ENCODE measurements at regions not wholly inside any gene's neighbourhood (a gene's known extent, or its start where the extent isn't known, plus 50 kb on each side); places are given as distances from the start of the nearest gene placed in this dataset.

- intact Hi-C loops (cut with DNase I) = loop anchor here in 1 of 2 donors (10.0 kb wide), 1 partner anchor 144 kb away; no protein-coding TSS in a partner anchor
- DNase-seq (no peak), ATAC-seq (no peak)
- Histone ChIP-seq H3K4me3 (no peak overlapping the region), H3K4me1 (peaks cover 7% of the 10 kb centered on the region), H3K27me3 (ENCODE audit: insufficient read depth in 3 of 3, low read length in 2 of 3) (no peaks in the 10 kb centered on the region), H3K9me3 (no peaks in the 10 kb centered on the region), H3K27ac (no peak overlapping the region), H3K36me3 (ENCODE audit: insufficient read depth in 1 of 2, low read depth in 1 of 2) (no peaks in the 10 kb centered on the region)
- TF ChIP-seq, protein P1, sequence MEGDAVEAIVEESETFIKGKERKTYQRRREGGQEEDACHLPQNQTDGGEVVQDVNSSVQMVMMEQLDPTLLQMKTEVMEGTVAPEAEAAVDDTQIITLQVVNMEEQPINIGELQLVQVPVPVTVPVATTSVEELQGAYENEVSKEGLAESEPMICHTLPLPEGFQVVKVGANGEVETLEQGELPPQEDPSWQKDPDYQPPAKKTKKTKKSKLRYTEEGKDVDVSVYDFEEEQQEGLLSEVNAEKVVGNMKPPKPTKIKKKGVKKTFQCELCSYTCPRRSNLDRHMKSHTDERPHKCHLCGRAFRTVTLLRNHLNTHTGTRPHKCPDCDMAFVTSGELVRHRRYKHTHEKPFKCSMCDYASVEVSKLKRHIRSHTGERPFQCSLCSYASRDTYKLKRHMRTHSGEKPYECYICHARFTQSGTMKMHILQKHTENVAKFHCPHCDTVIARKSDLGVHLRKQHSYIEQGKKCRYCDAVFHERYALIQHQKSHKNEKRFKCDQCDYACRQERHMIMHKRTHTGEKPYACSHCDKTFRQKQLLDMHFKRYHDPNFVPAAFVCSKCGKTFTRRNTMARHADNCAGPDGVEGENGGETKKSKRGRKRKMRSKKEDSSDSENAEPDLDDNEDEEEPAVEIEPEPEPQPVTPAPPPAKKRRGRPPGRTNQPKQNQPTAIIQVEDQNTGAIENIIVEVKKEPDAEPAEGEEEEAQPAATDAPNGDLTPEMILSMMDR (IDR thresholded peaks at IDR 0.05) = no peak
- WGBS, 3 donors = 33 to 62% (median 58%) methylated on average over 2 of the region's 2 CpGs
These were observed 107.8 kb downstream of the VCPKMT start for GRCh38 chr14:50008562-50008961.

GRCh38 chr14:50008974-50009373, 107.4 kb downstream of the VCPKMT start:
- no peaks in the 10 kb centered on the region for H3K27me3 ChIP-seq (ENCODE audit: insufficient read depth in 3 of 3, low read length in 2 of 3)
- WGBS, 3 donors = 92 to 95% (median 94%) methylated on average over 8 of the region's 8 CpGs
- H3K4me3 ChIP-seq = no peak overlapping the region
- DNase-seq (no peak), ATAC-seq (no peak)
- H3K36me3 ChIP-seq (ENCODE audit: insufficient read depth in 1 of 2, low read depth in 1 of 2) = no peaks in the 10 kb centered on the region
- H3K9me3 ChIP-seq = no peaks in the 10 kb centered on the region
- intact Hi-C loops (cut with DNase I) = loop anchor here in 1 of 2 donors (10.0 kb wide), 1 partner anchor 144 kb away; no protein-coding TSS in a partner anchor
- peaks cover 2% of the 10 kb centered on the region for H3K4me1 ChIP-seq
- H3K27ac ChIP-seq = no peak overlapping the region
- TF ChIP-seq, protein P1 (IDR thresholded peaks at IDR 0.05) = no peak

- DNase-seq = no peak
- no peak for ATAC-seq
- intact Hi-C loops (cut with DNase I) = no loop called here
- H3K4me3 ChIP-seq = no peak overlapping the region
- H3K4me1 ChIP-seq = no peaks in the 10 kb centered on the region
- TF ChIP-seq, protein P1 (IDR thresholded peaks at IDR 0.05) = no peak
- H3K9me3 ChIP-seq = no peaks in the 10 kb centered on the region
- WGBS, 3 donors = 42 to 57% (median 49%) methylated on average over 7 of the region's 7 CpGs
- H3K27ac ChIP-seq = no peak overlapping the region
- no peaks in the 10 kb centered on the region for H3K27me3 ChIP-seq (ENCODE audit: insufficient read depth in 3 of 3, low read length in 2 of 3)
- H3K36me3 ChIP-seq (ENCODE audit: insufficient read depth in 1 of 2, low read depth in 1 of 2) = no peaks in the 10 kb centered on the region
These were observed 105.6 kb downstream of the VCPKMT start for GRCh38 chr14:50010752-50011151.

- Histone ChIP-seq H3K27me3 (ENCODE audit: insufficient read depth in 3 of 3, low read length in 2 of 3) (no peaks in the 10 kb centered on the region), H3K9me3 (no peaks in the 10 kb centered on the region), H3K36me3 (ENCODE audit: insufficient read depth in 1 of 2, low read depth in 1 of 2) (no peaks in the 10 kb centered on the region), H3K27ac (no peak overlapping the region), H3K4me3 (no peak overlapping the region), H3K4me1 (no peaks in the 10 kb centered on the region)
- TF ChIP-seq, protein P1 (IDR thresholded peaks at IDR 0.05) = no peak
- 55 to 65% (median 62%) methylated on average over 6 of the region's 6 CpGs for WGBS, 3 donors
- intact Hi-C loops (cut with DNase I) = no loop called here
- ATAC-seq (no peak), DNase-seq (no peak)
These were observed 105.1 kb downstream of the VCPKMT start for GRCh38 chr14:50011242-50011641.

- Histone ChIP-seq H3K27ac (no peak overlapping the region), H3K4me1 (peaks cover under 1% of the 10 kb centered on the region), H3K4me3 (no peak overlapping the region), H3K9me3 (no peaks in the 10 kb centered on the region), H3K27me3 (ENCODE audit: insufficient read depth in 3 of 3, low read length in 2 of 3) (no peaks in the 10 kb centered on the region), H3K36me3 (ENCODE audit: insufficient read depth in 1 of 2, low read depth in 1 of 2) (no peaks in the 10 kb centered on the region)
- intact Hi-C loops (cut with DNase I) = no loop called here
- no peak for ATAC-seq
- TF ChIP-seq, protein P1 (IDR thresholded peaks at IDR 0.05) = no peak
- DNase-seq = no peak
These were observed 103.7 kb downstream of the VCPKMT start for GRCh38 chr14:50012644-50013043.
